ENCODE measurements at regions not wholly inside any gene's neighbourhood (a gene's known extent, or its start where the extent isn't known, plus 50 kb on each side); places are given as distances from the start of the nearest gene placed in this dataset.

DNA sequence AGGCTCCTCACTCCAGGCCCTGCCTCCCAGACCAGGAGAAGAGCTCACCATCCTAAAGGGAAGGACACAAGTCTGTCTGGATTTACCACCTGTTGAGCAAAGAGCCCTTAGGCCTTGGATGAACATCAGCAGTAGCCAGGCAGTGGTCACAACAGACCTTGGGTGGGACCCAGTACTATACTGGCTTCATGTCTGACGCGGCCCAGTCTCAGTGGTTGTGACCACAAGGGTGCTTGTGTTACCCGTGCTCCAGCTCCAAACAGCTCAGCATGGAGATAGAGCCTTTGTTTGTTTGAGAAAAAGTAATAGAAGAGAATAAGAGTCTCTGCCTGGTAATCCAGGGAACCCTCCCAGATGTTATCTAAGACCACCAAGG is 617.4 kb downstream of the BRINP1 start:
- TF ChIP-seq, protein P1, sequence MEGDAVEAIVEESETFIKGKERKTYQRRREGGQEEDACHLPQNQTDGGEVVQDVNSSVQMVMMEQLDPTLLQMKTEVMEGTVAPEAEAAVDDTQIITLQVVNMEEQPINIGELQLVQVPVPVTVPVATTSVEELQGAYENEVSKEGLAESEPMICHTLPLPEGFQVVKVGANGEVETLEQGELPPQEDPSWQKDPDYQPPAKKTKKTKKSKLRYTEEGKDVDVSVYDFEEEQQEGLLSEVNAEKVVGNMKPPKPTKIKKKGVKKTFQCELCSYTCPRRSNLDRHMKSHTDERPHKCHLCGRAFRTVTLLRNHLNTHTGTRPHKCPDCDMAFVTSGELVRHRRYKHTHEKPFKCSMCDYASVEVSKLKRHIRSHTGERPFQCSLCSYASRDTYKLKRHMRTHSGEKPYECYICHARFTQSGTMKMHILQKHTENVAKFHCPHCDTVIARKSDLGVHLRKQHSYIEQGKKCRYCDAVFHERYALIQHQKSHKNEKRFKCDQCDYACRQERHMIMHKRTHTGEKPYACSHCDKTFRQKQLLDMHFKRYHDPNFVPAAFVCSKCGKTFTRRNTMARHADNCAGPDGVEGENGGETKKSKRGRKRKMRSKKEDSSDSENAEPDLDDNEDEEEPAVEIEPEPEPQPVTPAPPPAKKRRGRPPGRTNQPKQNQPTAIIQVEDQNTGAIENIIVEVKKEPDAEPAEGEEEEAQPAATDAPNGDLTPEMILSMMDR (IDR thresholded peaks at IDR 0.05), result no peak
- TF ChIP-seq POLR2A (IDR thresholded peaks at IDR 0.05), result no peak
